CD4-positive, alpha-beta T cell (primary cell): ENCODE measurements at regions not wholly inside any gene's neighbourhood (a gene's known extent, or its start where the extent isn't known, plus 50 kb on each side); places are given as distances from the start of the nearest gene placed in this dataset.

Experiments used
- ATAC-seq: fragments of 200-7000 bp; cut with Tn5 transposase; one replicate; pipeline ENCODE4 v1.10.0; 2022; ENCODE audit warnings: mild to moderate bottlenecking; ENCODE audit not compliant: poor library complexity
- CTCF ChIA-PET: fragments of 350-600 bp; sonication (Branson Sonifier 250); formaldehyde crosslinking; loops from one replicate; lab custom pipeline; 2021; ENCODE audit warnings: antibody characterized with exemption, inconsistent platforms; lab: Charles Lee
- POLR2A ChIA-PET: fragments of 350-600 bp; sonication (Branson Sonifier 250); formaldehyde crosslinking; loops from one replicate; lab custom pipeline; 2021; ENCODE audit warnings: antibody characterized with exemption, inconsistent platforms; lab: Charles Lee
- DNase-seq, 14 experiments: peaks; one replicate each; pipeline ENCODE4 v3.0.0-alpha.2; 2013 to 2020; ENCODE audit warnings: mixed read lengths in 2 of 14
- H3K27ac ChIP-seq, 2 donors: one replicate each; pipeline versions ENCODE4 v1.5.1 to v1.7.0; 2013; ENCODE audit warnings: low read length in 2 of 2, low read depth in 1 of 2, mild to moderate bottlenecking in 1 of 2
- H3K27me3 ChIP-seq, 2 experiments: 1 replicate in 1 of 2; 2 replicates in 1 of 2; pipeline versions ENCODE4 v1.6.1 to v1.7.0; 2013; ENCODE audit warnings: low read length in 2 of 2, control low read depth in 1 of 2, mild to moderate bottlenecking in 1 of 2, moderate library complexity in 1 of 2; ENCODE audit not compliant: insufficient read depth in 2 of 2, control insufficient read depth in 1 of 2
- H3K36me3 ChIP-seq: one replicate; pipeline ENCODE4 v1.6.1; 2013; ENCODE audit warnings: low read length, control low read depth; ENCODE audit not compliant: insufficient read depth
- H3K4me1 ChIP-seq: one replicate; pipeline ENCODE4 v1.6.1; 2013; ENCODE audit warnings: low read length, control low read depth; ENCODE audit not compliant: insufficient read depth
- H3K4me3 ChIP-seq: one replicate; pipeline ENCODE4 v1.5.1; 2013; ENCODE audit warnings: mild to moderate bottlenecking, low read length, moderate library complexity
- H3K9me3 ChIP-seq, 2 experiments: 1 replicate in 1 of 2; 2 replicates in 1 of 2; pipeline versions ENCODE4 v1.6.1 to v1.7.0; 2013; ENCODE audit warnings: low read length in 2 of 2, mild to moderate bottlenecking in 2 of 2, control low read depth in 1 of 2, moderate library complexity in 1 of 2; ENCODE audit not compliant: control insufficient read depth in 1 of 2, insufficient read depth in 1 of 2
- H3K27ac Mint-ChIP-seq: one replicate; pipeline ENCODE4 v1.8.0; 2020; ENCODE audit warnings: mixed read lengths
- H3K27me3 Mint-ChIP-seq: one replicate; pipeline ENCODE4 v1.8.0; 2021; ENCODE audit warnings: mixed read lengths
- H3K36me3 Mint-ChIP-seq: one replicate; pipeline ENCODE4 v1.8.0; 2021; ENCODE audit warnings: low read depth, mixed read lengths
- H3K4me1 Mint-ChIP-seq: one replicate; pipeline ENCODE4 v1.8.0; 2021; ENCODE audit warnings: low read depth, mixed read lengths
- H3K4me3 Mint-ChIP-seq: one replicate; pipeline ENCODE4 v1.8.0; 2020; ENCODE audit warnings: mild to moderate bottlenecking, mixed read lengths
- H3K9me3 Mint-ChIP-seq: one replicate; pipeline ENCODE4 v1.8.0; 2020; ENCODE audit warnings: mixed read lengths
- CTCF ChIP-seq: fragments of 200-600 bp; IDR thresholded peaks from one replicate; pipeline ENCODE4 v1.8.0; 2022; ENCODE audit warnings: antibody characterized with exemption, mild to moderate bottlenecking
- intact Hi-C, 2 experiments: fragments of 100-400 bp; cut with DNase I in 1 of 2; cut with micrococcal nuclease in 1 of 2; formaldehyde crosslinking; loops; one replicate each; pipeline versions ENCODE4 v1.15.1 to v1.9.0; 2023 to 2025; cut with DNase I, micrococcal nuclease

DNA sequence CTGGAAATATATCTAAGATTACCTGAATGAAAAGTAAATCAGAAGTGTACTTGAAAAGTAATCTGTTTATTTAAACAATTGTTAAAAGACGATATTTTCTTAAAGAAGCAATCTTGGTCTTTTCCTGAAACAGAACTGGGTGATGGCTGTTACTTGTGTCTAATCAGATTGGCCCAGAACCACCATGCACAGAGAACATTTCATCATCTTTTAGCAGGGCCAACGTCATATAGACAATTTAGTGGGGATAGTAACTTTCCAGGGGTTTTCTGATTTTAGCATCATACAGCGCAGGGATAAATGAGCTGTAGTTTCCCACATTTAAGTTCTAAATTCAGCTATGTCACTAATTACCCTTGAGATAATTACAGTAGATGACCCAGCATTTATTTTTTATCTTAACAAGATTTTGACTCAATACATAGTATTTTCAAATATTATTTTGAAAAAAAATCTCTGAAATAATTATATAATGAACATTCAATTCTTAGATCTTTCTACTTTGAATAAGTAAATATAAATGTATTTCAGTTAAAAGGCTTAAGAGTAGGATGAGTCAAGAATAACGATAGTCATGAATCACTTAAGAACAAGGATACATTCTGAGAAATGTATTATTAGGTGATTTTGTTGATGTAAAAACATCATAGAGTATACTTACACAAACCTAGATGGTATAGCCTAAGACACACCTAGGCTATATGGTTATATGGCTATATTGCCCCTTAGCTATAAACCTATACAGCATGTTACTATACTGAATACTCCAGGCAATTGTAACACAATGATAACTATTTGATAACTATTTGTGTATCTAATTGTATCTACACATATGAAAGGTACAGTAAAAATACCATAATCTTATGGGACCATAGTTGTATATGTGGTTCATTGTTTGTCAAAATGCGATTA is 103.8 kb upstream of the MME start:
- H3K9me3 Mint-ChIP-seq: no peaks in the 10 kb centered on the region
- Histone ChIP-seq H3K4me3 (no peak overlapping the region), H3K9me3 (no peaks in the 10 kb centered on the region), H3K27ac (no peak overlapping the region), H3K27me3 (no peaks in the 10 kb centered on the region), H3K4me1 (no peaks in the 10 kb centered on the region), H3K36me3 (no peaks in the 10 kb centered on the region)
- intact Hi-C loops: no loop called here
- H3K4me3 Mint-ChIP-seq: no peak overlapping the region
- DNase-seq: no peak
- no peak for TF ChIP-seq CTCF
- no peak for ATAC-seq
- CTCF ChIA-PET: no interaction called here
- no peaks in the 10 kb centered on the region for H3K36me3 Mint-ChIP-seq
- no peak overlapping the region for H3K27ac Mint-ChIP-seq
- H3K27me3 Mint-ChIP-seq: no peaks in the 10 kb centered on the region
- POLR2A ChIA-PET: no interaction called here
- no peaks in the 10 kb centered on the region for H3K4me1 Mint-ChIP-seq

- H3K4me1 Mint-ChIP-seq: no peaks in the 10 kb centered on the region
- no peak overlapping the region for H3K4me3 Mint-ChIP-seq
- no peak overlapping the region for H3K27ac Mint-ChIP-seq
- POLR2A ChIA-PET: no interaction called here
- DNase-seq: no peak
- TF ChIP-seq CTCF: no peak
- H3K27me3 ChIP-seq: no peaks in the 10 kb centered on the region
- H3K4me3 ChIP-seq: no peak overlapping the region
- H3K9me3 ChIP-seq: no peaks in the 10 kb centered on the region
- intact Hi-C loops: no loop called here
- CTCF ChIA-PET: no interaction called here
- H3K36me3 Mint-ChIP-seq: no peaks in the 10 kb centered on the region
- ATAC-seq: no peak
- H3K36me3 ChIP-seq: no peaks in the 10 kb centered on the region
- peaks cover 2% of the 10 kb centered on the region for H3K9me3 Mint-ChIP-seq
- H3K4me1 ChIP-seq: no peaks in the 10 kb centered on the region
- no peak overlapping the region for H3K27ac ChIP-seq
- H3K27me3 Mint-ChIP-seq: no peaks in the 10 kb centered on the region
Measured at GRCh38 chr3:154973851-154974250, 106.3 kb upstream of the MME start.

DNA sequence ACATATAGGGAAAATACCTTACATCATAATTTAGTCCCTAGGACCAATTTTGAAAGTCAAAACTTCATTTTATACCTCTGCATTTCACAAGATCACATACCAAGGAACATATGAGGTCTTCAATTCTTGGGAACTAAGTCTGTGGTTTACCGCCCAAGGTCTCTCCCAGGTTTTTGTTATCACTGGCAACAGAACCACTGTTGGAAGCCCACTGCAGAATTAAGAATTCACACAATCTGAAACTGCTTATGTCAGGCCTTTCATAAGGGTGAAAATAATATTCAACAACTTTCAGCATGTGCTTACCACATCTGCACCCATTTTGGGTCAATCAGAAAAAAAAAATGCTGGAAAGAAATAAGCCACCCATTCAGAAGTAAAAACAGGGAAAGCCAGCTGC is 107.2 kb upstream of the MME start:
- intact Hi-C loops: no loop called here
- no peak overlapping the region for H3K4me3 Mint-ChIP-seq
- peaks cover 2% of the 10 kb centered on the region for H3K9me3 Mint-ChIP-seq
- ChIA-PET CTCF (no interaction called here), POLR2A (no interaction called here)
- H3K36me3 ChIP-seq: no peaks in the 10 kb centered on the region
- H3K4me1 ChIP-seq: no peaks in the 10 kb centered on the region
- no peak overlapping the region for H3K27ac Mint-ChIP-seq
- no peak overlapping the region for H3K27ac ChIP-seq
- H3K4me1 Mint-ChIP-seq: no peaks in the 10 kb centered on the region
- no peak for TF ChIP-seq CTCF
- ATAC-seq (no peak), DNase-seq (no peak)
- H3K9me3 ChIP-seq: no peaks in the 10 kb centered on the region
- no peaks in the 10 kb centered on the region for H3K36me3 Mint-ChIP-seq
- no peaks in the 10 kb centered on the region for H3K27me3 ChIP-seq
- H3K4me3 ChIP-seq: no peak overlapping the region
- H3K27me3 Mint-ChIP-seq: no peaks in the 10 kb centered on the region
